G401 (cell line): ENCODE measurements at regions not wholly inside any gene's neighbourhood (a gene's known extent, or its start where the extent isn't known, plus 50 kb on each side); places are given as distances from the start of the nearest gene placed in this dataset.

ENCODE experiments used
- DNase-seq: peaks from one replicate; pipeline ENCODE4 v3.0.0-alpha.2; 2015; ENCODE audit warnings: low spot score
- in situ Hi-C: cut with HindIII; loops from 2 replicates; pipeline ENCODE4 v1.10.0; 2016; ENCODE audit warnings: low sequenced_read_pairs, mixed read lengths

DNA sequence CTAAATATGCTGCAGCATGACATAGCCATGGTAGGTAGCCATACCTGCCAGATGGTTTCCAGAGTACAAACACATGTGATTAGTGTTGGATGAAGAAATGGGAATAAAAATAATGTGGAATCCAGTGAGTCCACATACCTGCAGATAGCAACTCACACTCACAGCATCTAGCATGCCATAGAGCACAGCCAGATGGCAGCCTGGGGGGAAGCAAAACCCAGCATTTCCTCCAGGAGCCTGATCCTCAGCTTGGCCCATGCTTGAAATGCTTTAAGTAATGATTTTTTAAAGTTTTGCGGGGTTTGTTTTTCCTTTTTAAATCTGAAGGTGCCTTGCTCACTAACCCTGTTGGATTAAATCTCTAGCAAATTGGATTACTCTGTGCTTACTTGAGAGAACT is 535.1 kb downstream of the STK39 start:
- no peak for DNase-seq
- in situ Hi-C loops = no loop called here

DNA sequence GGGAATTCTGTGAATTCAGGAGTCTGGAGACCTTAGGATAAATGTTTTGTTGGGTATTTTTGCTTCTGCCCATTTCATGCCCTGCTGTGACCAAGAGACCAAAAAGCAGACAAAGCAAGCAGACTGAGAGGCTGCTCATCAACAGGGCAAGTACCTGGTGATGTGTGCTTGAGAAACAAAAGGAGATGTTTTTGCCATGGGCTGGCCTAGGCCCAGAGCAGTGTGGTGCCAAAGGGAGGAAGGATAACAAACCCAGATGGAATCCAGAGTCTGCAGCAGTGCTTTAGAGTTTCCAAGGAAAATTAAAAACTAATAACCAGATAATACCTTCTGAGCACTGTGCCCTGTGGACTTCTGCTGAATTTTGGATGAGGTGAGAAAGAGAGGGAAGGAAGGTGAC is 538.4 kb downstream of the STK39 start:
- DNase-seq = no peak
- in situ Hi-C loops = no loop called here

DNA sequence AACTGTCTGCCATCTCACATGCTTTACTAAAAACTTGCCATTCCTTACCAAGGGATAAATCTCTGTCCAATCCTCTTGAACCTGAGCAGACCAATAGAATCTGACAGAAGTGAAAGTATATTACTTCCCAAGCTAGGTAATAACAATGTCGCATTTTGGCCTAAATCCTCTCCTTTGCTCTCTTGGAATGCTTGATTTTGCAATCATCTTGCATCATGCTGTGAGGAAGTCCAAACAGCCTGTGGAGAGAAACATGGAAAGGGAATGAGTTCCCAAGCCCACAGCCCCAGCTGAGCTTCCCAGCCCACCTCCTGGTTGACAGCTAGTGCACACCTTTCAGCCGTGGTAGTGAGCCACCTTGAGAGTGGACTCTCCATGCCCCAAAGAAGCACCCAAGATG is 540.6 kb downstream of the STK39 start:
- no peak for DNase-seq
- in situ Hi-C loops = no loop called here

DNA sequence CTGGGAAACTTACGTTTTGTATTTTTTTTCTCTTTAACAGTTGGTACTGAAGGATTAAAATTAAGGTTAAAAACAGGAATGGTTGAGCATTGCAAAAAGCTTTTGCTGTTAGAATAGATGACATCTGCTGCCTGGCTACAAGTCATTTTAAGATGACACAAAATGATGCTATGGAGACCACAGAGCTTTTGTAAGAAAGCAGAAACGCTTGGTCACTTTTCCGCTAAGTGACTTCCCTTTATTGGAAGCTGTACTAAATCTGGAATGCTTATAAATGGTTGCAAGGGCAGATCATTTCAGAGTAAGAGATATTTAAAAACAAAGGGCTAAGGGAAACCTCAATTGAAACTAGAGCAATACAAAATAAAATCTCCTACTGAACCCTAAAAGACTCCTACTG is 544.0 kb downstream of the STK39 start:
- in situ Hi-C loops = no loop called here
- DNase-seq = no peak

DNA sequence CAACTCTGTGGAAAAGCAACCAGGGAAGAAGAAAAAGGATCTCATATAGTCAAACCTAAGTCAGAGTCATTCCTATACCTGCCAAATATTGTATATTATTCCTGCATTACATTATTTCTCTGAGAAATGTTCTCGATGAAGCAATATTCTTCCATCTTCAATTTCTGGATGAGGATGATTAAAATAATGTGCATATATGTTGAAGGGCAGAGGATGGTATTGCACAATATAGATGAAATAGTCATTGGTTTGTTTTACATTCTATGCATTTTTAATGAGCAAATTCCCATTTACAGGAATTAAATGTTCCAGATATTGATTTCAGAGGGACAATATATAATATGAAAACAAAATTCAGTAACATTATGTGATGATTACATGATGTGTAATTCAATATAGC is 545.2 kb downstream of the STK39 start:
- in situ Hi-C loops = no loop called here

DNA sequence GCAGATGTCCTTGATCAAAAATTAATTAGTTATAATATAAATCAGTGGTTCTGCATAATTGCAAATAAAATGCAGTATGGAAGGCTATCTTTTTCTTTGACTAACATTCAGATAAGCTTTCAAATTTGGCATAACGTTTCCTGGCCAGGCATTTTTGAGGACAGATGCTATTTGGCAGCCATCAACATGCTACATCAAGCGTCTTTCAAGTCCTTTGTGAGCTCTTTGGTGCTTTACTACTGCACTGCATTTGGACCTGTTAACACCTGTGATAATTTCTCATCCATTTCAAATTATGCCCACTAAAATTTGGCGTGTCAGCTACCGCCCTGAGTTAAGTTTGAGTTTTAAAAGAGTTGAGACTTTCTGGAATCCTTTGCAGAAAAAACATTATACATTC is 545.7 kb downstream of the STK39 start:
- DNase-seq = peak; percentile 12
- in situ Hi-C loops = no loop called here

More for the DNA sequence above, 545.2 kb downstream of the STK39 start:
- DNase-seq = no peak

DNA sequence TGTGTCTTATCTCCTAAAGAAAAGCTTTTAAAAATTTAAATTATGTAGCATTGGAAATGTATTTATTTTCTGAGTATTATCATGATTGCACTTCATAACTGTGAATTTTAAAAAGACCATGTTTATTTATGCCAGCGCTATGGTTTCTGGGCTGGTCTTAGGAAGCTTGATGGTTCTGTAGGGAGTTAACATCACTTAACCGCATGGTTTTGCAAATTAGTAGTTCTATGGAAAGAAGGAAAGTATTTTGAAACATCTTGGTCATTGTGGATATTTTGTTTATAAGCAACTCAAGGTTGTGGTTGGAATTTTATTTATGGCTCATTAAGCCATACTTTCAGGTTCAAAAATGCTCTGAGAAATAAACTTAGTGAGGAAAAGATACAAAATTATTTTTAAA is 549.4 kb downstream of the STK39 start:
- DNase-seq = no peak
- in situ Hi-C loops = no loop called here

DNA sequence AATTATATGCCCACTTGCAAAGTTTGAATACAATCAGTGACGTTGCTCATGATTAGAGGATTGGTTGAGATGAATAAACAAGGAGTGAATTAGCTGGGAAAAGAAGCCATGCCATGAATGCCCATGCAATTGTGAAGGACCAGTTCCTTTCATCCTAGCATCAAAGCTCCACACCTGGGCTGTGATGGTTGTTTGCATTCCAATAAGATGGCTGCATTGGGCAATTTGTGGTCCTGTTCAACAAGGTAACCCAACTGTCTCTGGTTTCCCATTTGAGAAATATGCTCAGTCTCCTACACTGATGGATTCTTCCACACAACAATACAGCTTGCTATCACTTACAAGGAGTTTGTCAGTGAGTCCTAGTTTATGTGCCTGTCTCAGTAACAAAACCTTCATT is 550.2 kb downstream of the STK39 start:
- in situ Hi-C loops = no loop called here

DNA sequence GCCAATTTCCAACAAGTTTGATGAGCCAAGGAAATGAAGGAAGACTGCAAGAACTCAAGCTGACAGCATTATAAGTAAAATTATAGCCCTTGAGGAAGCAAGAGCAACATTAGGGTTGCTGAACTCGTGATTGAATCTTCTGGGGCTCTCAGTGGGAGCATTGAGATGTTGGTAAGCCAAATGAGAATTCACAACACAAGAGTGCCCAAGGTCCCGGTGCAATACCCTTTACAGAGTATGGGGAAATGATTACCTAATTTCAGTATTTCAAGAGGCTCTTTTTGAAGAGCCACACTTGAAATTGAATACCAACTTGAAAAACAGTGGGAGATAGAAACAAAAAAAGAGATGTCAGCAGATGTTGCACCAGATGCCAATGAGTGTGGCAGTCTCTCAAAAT is 554.5 kb downstream of the STK39 start:
- in situ Hi-C loops = no loop called here
- DNase-seq = no peak

More for the DNA sequence above, 550.2 kb downstream of the STK39 start:
- no peak for DNase-seq

DNA sequence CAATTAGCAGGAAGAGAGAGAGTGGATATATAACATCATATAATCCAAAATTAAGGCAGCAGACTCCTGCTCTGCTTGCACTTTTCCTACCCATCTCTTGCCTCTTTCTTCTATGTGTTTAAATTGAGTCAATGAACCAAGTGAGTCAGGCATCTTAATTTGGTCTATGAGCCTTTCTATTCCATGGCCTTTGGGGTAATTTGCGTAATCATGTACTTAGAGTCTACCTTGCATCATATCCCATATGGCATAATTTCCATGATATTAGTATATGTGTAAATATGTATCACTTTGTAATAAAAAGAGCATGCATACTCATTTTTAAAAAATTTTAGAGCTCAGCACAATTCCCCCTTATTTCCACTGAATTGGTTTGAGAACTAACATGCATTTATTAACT is 555.2 kb downstream of the STK39 start:
- DNase-seq = no peak
- in situ Hi-C loops = no loop called here

DNA sequence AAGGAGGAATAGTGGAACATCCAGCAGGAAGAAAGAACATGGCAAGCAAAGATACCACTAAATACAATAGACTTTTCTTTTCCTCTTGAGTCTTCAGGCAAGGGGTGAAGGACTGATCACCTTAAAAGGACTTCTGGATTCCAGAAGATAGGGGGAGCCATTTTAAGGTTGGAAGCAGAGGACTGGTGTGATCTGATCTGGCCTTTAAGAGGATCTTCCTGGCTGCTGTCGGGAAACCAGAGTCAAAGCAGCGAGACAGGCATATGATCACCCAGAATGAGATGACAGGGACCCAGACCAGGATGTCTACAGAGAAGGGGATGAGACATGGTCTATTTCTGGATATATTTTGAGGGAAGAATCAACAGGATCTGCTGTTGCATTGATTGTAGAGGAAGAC is 558.0 kb downstream of the STK39 start:
- in situ Hi-C loops = no loop called here
- no peak for DNase-seq

DNA sequence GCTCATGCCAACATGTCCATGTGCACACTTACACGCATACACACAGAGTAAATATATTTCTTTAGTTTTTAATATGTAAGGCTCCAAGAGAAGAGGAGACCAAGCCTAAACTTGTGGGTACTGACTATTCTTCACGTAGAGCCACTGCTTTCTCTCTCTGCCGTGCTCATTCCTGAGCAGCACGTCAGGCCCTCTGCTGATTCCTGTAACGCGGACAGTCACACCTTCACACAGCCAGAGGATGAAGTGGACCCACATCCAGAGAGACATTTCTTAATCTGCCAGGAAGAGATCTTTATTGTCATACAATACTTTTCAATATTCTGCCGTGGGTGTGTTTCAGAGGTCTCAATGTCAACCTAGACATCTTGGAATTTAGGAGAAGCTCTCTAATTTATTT is 560.7 kb downstream of the STK39 start:
- in situ Hi-C loops = no loop called here

DNA sequence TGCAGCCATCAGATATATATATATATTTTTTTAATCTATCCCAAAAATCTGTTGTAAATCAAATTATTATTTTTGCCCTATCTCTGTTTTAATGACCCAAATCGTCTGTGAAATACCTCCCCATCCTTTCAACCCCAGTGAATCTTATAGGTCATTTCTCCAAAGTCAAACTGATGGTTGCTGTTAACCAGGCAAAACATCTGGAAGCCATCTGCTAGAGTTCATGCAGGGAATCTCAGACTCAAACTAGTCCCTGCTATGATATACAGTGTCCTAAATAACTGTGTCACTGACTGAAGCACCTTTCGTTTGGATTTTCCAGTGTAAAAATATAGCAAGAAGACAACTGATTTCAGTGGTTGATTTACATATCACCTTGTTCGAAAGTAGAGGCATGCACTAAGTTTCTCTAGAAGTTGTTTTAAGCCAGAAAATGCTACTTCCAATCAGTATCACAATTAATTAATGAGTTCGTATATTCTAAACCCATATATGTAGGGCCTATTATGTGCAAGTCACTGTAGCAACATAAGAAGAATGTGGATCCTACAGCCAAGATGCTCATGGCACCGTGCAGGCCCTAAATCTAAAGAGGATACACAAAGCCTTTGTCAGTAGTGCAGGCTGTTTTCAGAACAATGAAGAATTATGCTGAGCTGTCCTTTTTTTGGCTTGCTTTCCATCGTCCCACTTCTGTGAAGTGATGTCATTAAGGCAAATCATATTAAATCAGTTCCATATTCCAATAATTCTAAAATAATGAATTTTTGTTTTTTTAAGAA is 566.0 kb downstream of the STK39 start:
- in situ Hi-C loops = no loop called here
- no peak for DNase-seq

More for the DNA sequence above, 560.7 kb downstream of the STK39 start:
- DNase-seq = no peak

DNA sequence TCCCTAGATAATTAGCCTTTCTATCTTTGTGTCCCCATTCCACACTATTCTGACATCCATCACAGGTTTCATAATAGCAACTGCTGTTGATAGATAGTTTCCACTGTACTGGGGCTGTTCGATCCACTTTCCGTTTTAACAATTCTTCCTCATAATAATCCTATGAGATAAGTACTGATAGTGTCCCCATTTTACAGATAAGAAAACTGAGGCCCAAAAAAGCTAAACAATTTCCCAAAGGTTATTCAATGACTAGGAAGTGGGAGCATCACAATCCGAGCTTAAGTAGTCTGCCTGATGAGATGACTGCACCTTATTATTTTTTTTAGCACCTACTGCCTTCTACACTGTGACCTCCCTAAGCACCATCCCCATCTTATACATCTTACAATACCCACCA is 569.2 kb downstream of the STK39 start:
- DNase-seq = no peak
- in situ Hi-C loops = no loop called here

DNA sequence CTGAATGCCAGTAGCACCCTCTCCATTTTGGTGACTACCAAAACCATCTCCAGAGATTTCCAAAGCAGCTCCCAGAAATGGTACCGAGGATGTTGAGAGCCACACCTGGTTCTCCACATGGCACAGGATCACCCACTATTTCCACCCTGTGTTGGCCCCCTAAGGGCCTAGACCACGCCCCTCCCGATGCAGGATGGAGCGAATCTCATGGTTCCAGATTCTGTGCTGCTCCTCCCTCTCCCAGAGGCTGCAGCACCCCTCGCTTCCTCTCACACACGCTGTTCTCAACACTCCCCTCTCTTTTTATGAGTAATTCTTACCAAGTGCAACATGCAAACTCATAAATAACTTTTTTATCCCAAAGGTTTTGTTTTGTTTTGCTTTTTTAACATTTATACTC is 571.5 kb downstream of the STK39 start:
- no peak for DNase-seq
- in situ Hi-C loops = no loop called here

DNA sequence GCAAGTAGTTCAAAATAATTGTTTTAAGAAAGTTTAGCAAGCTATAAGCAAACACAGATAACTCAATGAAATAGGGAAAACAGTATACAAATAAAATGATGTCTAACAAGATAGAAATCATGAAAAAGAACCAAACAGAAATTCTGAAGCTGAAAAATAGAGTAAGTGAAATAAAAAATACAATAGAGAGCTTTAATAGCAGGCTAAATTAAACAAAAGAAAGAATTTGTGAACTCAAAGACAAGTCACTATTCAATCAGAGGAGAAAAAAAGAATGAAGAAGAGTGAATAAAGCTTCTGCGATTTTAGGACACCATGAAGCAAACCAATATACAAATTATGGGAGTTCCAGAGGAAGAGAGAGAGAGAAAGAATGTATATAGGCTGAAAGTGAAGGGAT is 576.8 kb downstream of the STK39 start:
- DNase-seq = no peak
- in situ Hi-C loops = no loop called here

DNA sequence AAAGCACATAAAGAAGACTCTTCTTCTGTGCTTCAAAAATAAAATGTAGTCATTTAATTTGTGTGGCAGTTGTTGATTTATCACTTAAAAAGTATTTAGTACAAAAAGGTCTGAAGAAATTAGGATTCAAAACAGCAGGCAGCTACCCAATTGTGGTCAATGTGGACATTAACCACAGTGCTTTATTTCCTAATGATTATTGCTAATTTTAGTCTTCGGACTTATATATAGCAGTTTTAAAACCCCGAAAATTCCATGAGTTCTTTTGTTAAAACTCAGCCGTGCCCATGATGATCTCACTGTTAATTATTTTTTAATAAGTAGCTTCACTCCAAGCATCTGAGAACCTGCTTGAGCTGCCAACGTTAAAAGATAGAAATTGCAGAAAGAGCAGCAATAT is 594.3 kb downstream of the STK39 start:
- no peak for DNase-seq
- in situ Hi-C loops = no loop called here

DNA sequence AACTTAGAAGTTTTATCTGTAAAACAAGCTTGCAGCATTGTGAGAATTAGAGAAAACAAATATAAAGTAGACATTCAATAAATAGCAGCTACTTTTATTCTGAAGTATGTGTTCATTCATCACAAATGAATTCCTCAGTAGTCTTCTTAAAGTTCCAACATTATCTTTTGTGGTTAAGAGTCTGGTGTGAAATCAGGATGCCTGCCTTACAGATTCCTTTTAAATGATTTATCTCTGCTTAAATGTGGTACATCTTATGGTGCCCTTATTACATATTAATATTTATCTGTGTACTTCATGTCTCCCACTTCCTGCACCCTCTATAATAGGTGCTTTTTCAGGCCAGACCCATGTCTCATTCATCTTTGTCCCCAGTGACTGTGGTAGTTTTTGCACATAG is 595.0 kb downstream of the STK39 start:
- no peak for DNase-seq
- in situ Hi-C loops = no loop called here

DNA sequence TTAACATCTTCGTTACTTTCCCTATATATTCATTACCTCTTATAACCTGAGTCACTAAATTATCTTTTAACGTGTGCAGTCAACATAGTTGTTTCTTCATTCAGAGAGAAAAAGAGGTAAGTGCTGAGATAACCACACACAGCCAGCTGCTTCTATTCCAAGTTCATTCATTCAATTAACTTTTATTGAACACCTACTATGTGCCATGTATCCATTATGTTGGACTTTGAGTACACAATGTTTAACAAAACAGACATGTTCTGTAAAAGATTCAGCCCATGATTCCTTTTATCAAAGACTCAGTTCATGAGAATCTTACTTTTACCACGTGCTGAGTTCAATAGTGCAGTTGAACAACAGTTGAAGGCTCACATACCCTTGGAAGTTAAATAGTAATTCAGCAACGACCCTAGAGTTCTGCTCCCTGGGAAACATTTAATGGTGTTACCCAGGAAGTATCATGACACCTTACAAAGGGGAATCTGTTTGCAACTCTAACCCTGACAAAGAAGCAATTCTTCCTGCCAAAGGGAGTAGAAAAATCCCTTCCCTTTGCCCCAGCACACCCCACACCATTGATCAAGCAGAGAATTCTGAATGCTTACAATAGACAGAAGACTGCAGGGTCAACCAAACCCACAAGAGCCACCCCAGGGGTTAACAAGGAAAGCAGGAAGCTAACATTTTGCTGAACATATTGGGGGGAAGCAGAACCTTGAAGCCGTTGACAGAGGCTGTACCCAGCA is 595.8 kb downstream of the STK39 start:
- in situ Hi-C loops = no loop called here
- DNase-seq = no peak

DNA sequence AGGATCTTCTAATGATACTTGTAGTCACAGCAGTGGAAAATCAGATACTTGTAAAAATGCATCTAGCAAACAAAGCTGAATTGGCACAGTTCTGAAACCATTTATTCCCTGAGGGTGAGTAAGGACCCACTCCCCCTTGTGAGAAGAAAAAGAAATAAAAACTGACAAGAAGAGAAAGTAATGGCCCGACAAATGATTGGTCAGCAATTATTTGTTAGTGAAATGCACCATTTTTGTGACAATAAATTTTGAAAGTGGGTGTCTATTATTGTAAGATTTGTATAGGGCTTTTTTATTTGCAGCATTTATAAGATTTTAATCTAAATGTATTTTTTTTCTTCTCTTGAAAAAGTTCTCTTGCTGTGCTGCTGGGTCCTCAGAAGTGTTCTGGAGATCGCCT is 600.8 kb downstream of the STK39 start:
- in situ Hi-C loops = no loop called here
- no peak for DNase-seq

DNA sequence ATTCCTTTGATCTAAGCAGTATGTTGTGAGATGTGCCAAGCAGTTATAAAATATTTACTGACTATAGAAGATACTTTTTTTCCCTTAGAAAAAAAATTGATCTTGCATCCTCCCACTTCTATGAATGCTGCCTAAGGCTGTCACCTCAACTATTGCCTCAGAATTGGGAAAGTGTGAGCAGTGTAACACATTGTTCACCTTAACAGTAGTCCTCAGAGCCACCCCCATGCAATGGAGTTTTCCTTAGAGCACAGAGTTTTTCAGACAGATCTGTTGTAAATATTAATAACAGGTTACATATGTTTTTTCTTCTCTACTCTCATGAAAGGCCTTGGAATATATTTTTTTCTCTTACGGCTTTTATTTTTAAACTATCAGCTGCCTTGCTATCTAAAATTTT is 607.3 kb downstream of the STK39 start:
- in situ Hi-C loops = no loop called here
- no peak for DNase-seq
